ENCODE measurements at regions not wholly inside any gene's neighbourhood (a gene's known extent, or its start where the extent isn't known, plus 50 kb on each side); places are given as distances from the start of the nearest gene placed in this dataset.
"Not testable (repeated sequence)": the region's sequence is repeated elsewhere in the genome, so short reads cannot be mapped to it uniquely, and the experiment has no call there.

DNA sequence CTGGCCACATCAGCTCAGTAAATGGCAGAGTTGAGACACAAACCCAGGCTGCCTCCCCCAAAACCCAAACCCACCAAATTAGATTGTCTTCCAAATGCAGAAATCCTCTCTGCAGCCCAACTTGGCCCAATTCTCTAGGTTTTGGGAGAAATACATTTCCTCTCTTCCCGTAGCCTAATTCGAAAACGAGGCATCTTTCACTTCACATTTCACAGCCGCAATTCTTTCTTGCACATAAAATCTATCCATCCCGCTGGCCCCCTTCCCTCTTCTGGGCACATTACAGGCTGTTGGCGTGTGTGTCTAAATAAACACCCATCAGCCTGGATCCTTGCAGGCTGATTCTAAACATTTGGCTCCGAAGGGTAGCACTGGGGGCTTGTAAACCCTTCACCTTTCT, 83.8 kb upstream of the VRK1 start:
- Histone ChIP-seq H3K4me1 (ENCODE audit: control insufficient read depth in 2 of 2, insufficient read depth in 2 of 2, low read length in 2 of 2) (no peaks in the 10 kb centered on the region), H3K27ac (ENCODE audit: low read length in 2 of 2) (no peak overlapping the region), H3K9me3 (ENCODE audit: control extremely low read depth in 1 of 3, control insufficient read depth in 2 of 3, insufficient read depth in 1 of 3, low read length in 2 of 3) (no peaks in the 10 kb centered on the region), H3K79me2 (ENCODE audit: control insufficient read depth, insufficient read depth, low read length) (no peaks in the 10 kb centered on the region), H3K27me3 (replicated peaks in 1 of 4; ENCODE audit: control extremely low read depth in 1 of 4, control insufficient read depth in 3 of 4, insufficient read depth in 4 of 4, low read length in 3 of 4) (no peaks in the 10 kb centered on the region), H3K4me2 (replicated peaks; ENCODE audit: low read depth, low read length, poor library complexity, severe bottlenecking) (no peak overlapping the region), H2AFZ (ENCODE audit: insufficient read depth, low read depth, low read length, poor library complexity, severe bottlenecking) (no peak overlapping the region), H4K20me1 (ENCODE audit: control insufficient read depth, insufficient read depth, low read length, poor library complexity, severe bottlenecking) (no peaks in the 10 kb centered on the region), H3K9ac (ENCODE audit: low read length) (no peak overlapping the region), H3K36me3 (replicated peaks in 1 of 2; ENCODE audit: control extremely low read depth in 1 of 2, control insufficient read depth in 1 of 2, extremely low read depth in 1 of 2, insufficient read depth in 2 of 2, low read length in 1 of 2) (no peaks in the 10 kb centered on the region), H3K4me3 (ENCODE audit: control extremely low read depth in 1 of 5, extremely low read depth in 1 of 5, insufficient read depth in 1 of 5, low read depth in 2 of 5, low read length in 4 of 5) (no peak overlapping the region)
- H3K27ac Mint-ChIP-seq: no peak overlapping the region
- H3K9me3 Mint-ChIP-seq (ENCODE audit: insufficient read depth): no peaks in the 10 kb centered on the region
- H3K27me3 Mint-ChIP-seq: peaks cover 17% of the 10 kb centered on the region
- no peak for DNase-seq
- ChIA-PET CTCF (interaction anchor here (1.1 kb wide), 1 partner anchor 28 kb away, joined by 3 read pairs; no protein-coding TSS in a partner anchor), POLR2A (no interaction called here)
- TF ChIP-seq, protein P1, sequence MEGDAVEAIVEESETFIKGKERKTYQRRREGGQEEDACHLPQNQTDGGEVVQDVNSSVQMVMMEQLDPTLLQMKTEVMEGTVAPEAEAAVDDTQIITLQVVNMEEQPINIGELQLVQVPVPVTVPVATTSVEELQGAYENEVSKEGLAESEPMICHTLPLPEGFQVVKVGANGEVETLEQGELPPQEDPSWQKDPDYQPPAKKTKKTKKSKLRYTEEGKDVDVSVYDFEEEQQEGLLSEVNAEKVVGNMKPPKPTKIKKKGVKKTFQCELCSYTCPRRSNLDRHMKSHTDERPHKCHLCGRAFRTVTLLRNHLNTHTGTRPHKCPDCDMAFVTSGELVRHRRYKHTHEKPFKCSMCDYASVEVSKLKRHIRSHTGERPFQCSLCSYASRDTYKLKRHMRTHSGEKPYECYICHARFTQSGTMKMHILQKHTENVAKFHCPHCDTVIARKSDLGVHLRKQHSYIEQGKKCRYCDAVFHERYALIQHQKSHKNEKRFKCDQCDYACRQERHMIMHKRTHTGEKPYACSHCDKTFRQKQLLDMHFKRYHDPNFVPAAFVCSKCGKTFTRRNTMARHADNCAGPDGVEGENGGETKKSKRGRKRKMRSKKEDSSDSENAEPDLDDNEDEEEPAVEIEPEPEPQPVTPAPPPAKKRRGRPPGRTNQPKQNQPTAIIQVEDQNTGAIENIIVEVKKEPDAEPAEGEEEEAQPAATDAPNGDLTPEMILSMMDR (IDR thresholded peaks at IDR 0.05): no peak
- no peak for TF ChIP-seq EZH2 (IDR thresholded peaks at IDR 0.05; ENCODE audit: borderline replicate concordance, insufficient read depth, low read depth, low read length, poor library complexity, severe bottlenecking)
- no peak for ATAC-seq (ENCODE audit: low read depth)
- no peaks in the 10 kb centered on the region for H3K4me1 Mint-ChIP-seq
- intact Hi-C loops (cut with micrococcal nuclease): no loop called here
- no peak overlapping the region for H3K4me3 Mint-ChIP-seq
- WGBS (ENCODE audit: insufficient coverage): 75% methylated on average over 7 of the region's 7 CpGs

DNA sequence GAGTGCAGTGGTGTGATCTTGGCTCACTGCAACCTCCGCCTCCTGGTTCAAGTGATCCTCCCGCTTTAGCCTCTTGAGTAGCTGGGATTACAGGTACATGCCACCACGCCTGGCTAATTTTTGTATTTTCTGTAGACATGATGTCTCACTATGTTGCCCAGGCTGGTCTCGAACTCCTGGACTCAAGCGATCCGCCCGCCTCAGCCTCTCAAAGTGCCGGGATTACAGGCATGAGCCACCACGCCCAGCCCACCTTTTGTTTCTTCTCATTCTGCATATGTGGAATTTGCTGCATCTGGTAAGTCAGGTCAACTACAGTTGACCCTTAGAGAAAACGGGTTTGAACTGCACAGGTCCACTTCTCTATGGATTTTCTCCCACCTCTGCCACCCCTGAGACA, 82.6 kb upstream of the VRK1 start:
- H3K27me3 ChIP-seq (replicated peaks in 1 of 4; ENCODE audit: control extremely low read depth in 1 of 4, control insufficient read depth in 3 of 4, insufficient read depth in 4 of 4, low read length in 3 of 4); H2AFZ ChIP-seq (ENCODE audit: insufficient read depth, low read depth, low read length, poor library complexity, severe bottlenecking); H3K9me3 ChIP-seq (ENCODE audit: control extremely low read depth in 1 of 3, control insufficient read depth in 2 of 3, insufficient read depth in 1 of 3, low read length in 2 of 3); H4K20me1 ChIP-seq (ENCODE audit: control insufficient read depth, insufficient read depth, low read length, poor library complexity, severe bottlenecking); H3K4me1 Mint-ChIP-seq; H3K27ac ChIP-seq (ENCODE audit: low read length in 2 of 2); POLR2A ChIA-PET; intact Hi-C loops (cut with micrococcal nuclease); ATAC-seq (ENCODE audit: low read depth); H3K9me3 Mint-ChIP-seq (ENCODE audit: insufficient read depth); H3K79me2 ChIP-seq (ENCODE audit: control insufficient read depth, insufficient read depth, low read length); H3K4me1 ChIP-seq (ENCODE audit: control insufficient read depth in 2 of 2, insufficient read depth in 2 of 2, low read length in 2 of 2); H3K9ac ChIP-seq (ENCODE audit: low read length); H3K27ac Mint-ChIP-seq; H3K4me3 ChIP-seq (ENCODE audit: control extremely low read depth in 1 of 5, extremely low read depth in 1 of 5, insufficient read depth in 1 of 5, low read depth in 2 of 5, low read length in 4 of 5); H3K4me3 Mint-ChIP-seq; H3K4me2 ChIP-seq (replicated peaks; ENCODE audit: low read depth, low read length, poor library complexity, severe bottlenecking); CTCF ChIA-PET; H3K36me3 ChIP-seq (replicated peaks in 1 of 2; ENCODE audit: control extremely low read depth in 1 of 2, control insufficient read depth in 1 of 2, extremely low read depth in 1 of 2, insufficient read depth in 2 of 2, low read length in 1 of 2); DNase-seq: not testable (repeated sequence)
- WGBS (ENCODE audit: insufficient coverage): 96% methylated on average over 7 of the region's 10 CpGs
- H3K27me3 Mint-ChIP-seq: peaks cover 17% of the 10 kb centered on the region

Data from B cell (primary cell).